ENCODE measurements at regions not wholly inside any gene's neighbourhood (a gene's known extent, or its start where the extent isn't known, plus 50 kb on each side); places are given as distances from the start of the nearest gene placed in this dataset.

GRCh38 chr5:121691478-121691877, 160.2 kb upstream of the FTMT start:
- no peak overlapping the region for H3K4me3 ChIP-seq (ENCODE audit: insufficient read depth, low read length, poor library complexity, severe bottlenecking)
- TF ChIP-seq CTCF (IDR thresholded peaks at IDR 0.05; ENCODE audit: insufficient read depth, low read length, poor library complexity, severe bottlenecking) (no peak), EZH2phosphoT487 (conservative IDR thresholded peaks at IDR 0.05; ENCODE audit: low read length) (no peak)

GRCh38 chr5:121692158-121692557, 159.5 kb upstream of the FTMT start:
- Histone ChIP-seq H3K36me3 (ENCODE audit: low read length) (no peaks in the 10 kb centered on the region), H3K9me3 (ENCODE audit: insufficient read depth, low read length) (no peaks in the 10 kb centered on the region), H4K20me1 (ENCODE audit: low read depth, low read length) (no peaks in the 10 kb centered on the region), H2AFZ (ENCODE audit: low read depth, low read length, severe bottlenecking) (no peak overlapping the region), H3K4me2 (ENCODE audit: low read depth, low read length, poor library complexity, severe bottlenecking) (no peak overlapping the region), H3F3A (ENCODE audit: insufficient read depth) (no peaks in the 10 kb centered on the region), H3K27me3 (ENCODE audit: low read length) (no peaks in the 10 kb centered on the region), H3K9me2 (replicated peaks; ENCODE audit: insufficient read depth, low read length) (no peaks in the 10 kb centered on the region), H3K27ac (ENCODE audit: low read depth, low read length) (no peak overlapping the region), H3K4me3 (ENCODE audit: insufficient read depth, low read length, poor library complexity, severe bottlenecking) (no peak overlapping the region), H3K79me2 (ENCODE audit: insufficient read depth, low read length) (no peaks in the 10 kb centered on the region), H3K9ac (ENCODE audit: low read length) (no peak overlapping the region)
- TF ChIP-seq CTCF (IDR thresholded peaks at IDR 0.05; ENCODE audit: insufficient read depth, low read length, poor library complexity, severe bottlenecking): no peak
- TF ChIP-seq EZH2phosphoT487 (conservative IDR thresholded peaks at IDR 0.05; ENCODE audit: low read length): no peak

More at GRCh38 chr5:121691478-121691877, 160.2 kb upstream of the FTMT start:
- no peaks in the 10 kb centered on the region for H3K36me3 ChIP-seq (ENCODE audit: low read length)
- H3K4me2 ChIP-seq (ENCODE audit: low read depth, low read length, poor library complexity, severe bottlenecking): no peak overlapping the region
- no peak overlapping the region for H3K27ac ChIP-seq (ENCODE audit: low read depth, low read length)
- no peaks in the 10 kb centered on the region for H3K79me2 ChIP-seq (ENCODE audit: insufficient read depth, low read length)
- H3K9ac ChIP-seq (ENCODE audit: low read length): no peak overlapping the region
- H3F3A ChIP-seq (ENCODE audit: insufficient read depth): no peaks in the 10 kb centered on the region
- H4K20me1 ChIP-seq (ENCODE audit: low read depth, low read length): no peaks in the 10 kb centered on the region
- H3K9me2 ChIP-seq (replicated peaks; ENCODE audit: insufficient read depth, low read length): no peaks in the 10 kb centered on the region
- no peak overlapping the region for H2AFZ ChIP-seq (ENCODE audit: low read depth, low read length, severe bottlenecking)
- H3K27me3 ChIP-seq (ENCODE audit: low read length): no peaks in the 10 kb centered on the region
- H3K9me3 ChIP-seq (ENCODE audit: insufficient read depth, low read length): no peaks in the 10 kb centered on the region

- no peak overlapping the region for H2AFZ ChIP-seq (ENCODE audit: low read depth, low read length, severe bottlenecking)
- H3K9me3 ChIP-seq (ENCODE audit: insufficient read depth, low read length): no peaks in the 10 kb centered on the region
- H3K9ac ChIP-seq (ENCODE audit: low read length): no peak overlapping the region
- H3K9me2 ChIP-seq (replicated peaks; ENCODE audit: insufficient read depth, low read length): no peaks in the 10 kb centered on the region
- H3K27me3 ChIP-seq (ENCODE audit: low read length): no peaks in the 10 kb centered on the region
- H3K79me2 ChIP-seq (ENCODE audit: insufficient read depth, low read length): no peaks in the 10 kb centered on the region
- no peaks in the 10 kb centered on the region for H3F3A ChIP-seq (ENCODE audit: insufficient read depth)
- H3K36me3 ChIP-seq (ENCODE audit: low read length): no peaks in the 10 kb centered on the region
- no peak overlapping the region for H3K27ac ChIP-seq (ENCODE audit: low read depth, low read length)
- no peaks in the 10 kb centered on the region for H4K20me1 ChIP-seq (ENCODE audit: low read depth, low read length)
- TF ChIP-seq EZH2phosphoT487 (conservative IDR thresholded peaks at IDR 0.05; ENCODE audit: low read length) (no peak), CTCF (IDR thresholded peaks at IDR 0.05; ENCODE audit: insufficient read depth, low read length, poor library complexity, severe bottlenecking) (no peak)
- no peak overlapping the region for H3K4me2 ChIP-seq (ENCODE audit: low read depth, low read length, poor library complexity, severe bottlenecking)
- H3K4me3 ChIP-seq (ENCODE audit: insufficient read depth, low read length, poor library complexity, severe bottlenecking): no peak overlapping the region
Observed at GRCh38 chr5:121693864-121694263, 157.8 kb upstream of the FTMT start.

Data from SU-DHL-6 (cell line).